BLaER1 (cell line): ENCODE measurements at regions not wholly inside any gene's neighbourhood (a gene's known extent, or its start where the extent isn't known, plus 50 kb on each side); places are given as distances from the start of the nearest gene placed in this dataset.
"Not testable (repeated sequence)": the region's sequence is repeated elsewhere in the genome, so short reads cannot be mapped to it uniquely, and the experiment has no call there.

Experiments used
- H3K27ac ChIP-seq: shearing (Covaris generic); formaldehyde crosslinking; 2 replicates; pipeline ENCODE4 v1.8.1; 2022
- H3K27me3 ChIP-seq: shearing (Covaris generic); formaldehyde crosslinking; 2 replicates; pipeline ENCODE4 v1.8.1; 2022
- H3K36me3 ChIP-seq: shearing (Covaris generic); formaldehyde crosslinking; 2 replicates; pipeline ENCODE4 v1.8.1; 2022
- H3K4me1 ChIP-seq: shearing (Covaris generic); formaldehyde crosslinking; 2 replicates; pipeline ENCODE4 v1.8.1; 2022
- H3K4me2 ChIP-seq: shearing (Covaris generic); formaldehyde crosslinking; 2 replicates; pipeline ENCODE4 v1.8.1; 2022
- H3K4me3 ChIP-seq: shearing (Covaris generic); formaldehyde crosslinking; 2 replicates; pipeline ENCODE4 v1.8.1; 2022
- H3K9ac ChIP-seq: shearing (Covaris generic); formaldehyde crosslinking; 2 replicates; pipeline ENCODE4 v1.8.1; 2022
- H3K9me3 ChIP-seq: shearing (Covaris generic); formaldehyde crosslinking; 2 replicates; pipeline ENCODE4 v1.8.1; 2022
- H4K20me1 ChIP-seq: shearing (Covaris generic); formaldehyde crosslinking; 2 replicates; pipeline ENCODE4 v1.8.1; 2022
- Cebpa-rat ChIP-seq: shearing (Covaris generic); IDR thresholded peaks from 2 replicates; pipeline ENCODE4 v1.8.1; 2022

GRCh38 chr14:92248696-92249095 lies 74.3 kb upstream of the SLC24A4 start:
- H3K4me1 ChIP-seq = no peaks in the 10 kb centered on the region
- no peak for TF ChIP-seq Cebpa-rat
- no peak overlapping the region for H3K4me3 ChIP-seq
- H3K4me2 ChIP-seq = no peak overlapping the region
- no peaks in the 10 kb centered on the region for H4K20me1 ChIP-seq
- peaks cover 36% of the 10 kb centered on the region for H3K9me3 ChIP-seq
- H3K36me3 ChIP-seq = no peaks in the 10 kb centered on the region
- H3K9ac ChIP-seq = no peak overlapping the region
- H3K27ac ChIP-seq = no peak overlapping the region
- no peaks in the 10 kb centered on the region for H3K27me3 ChIP-seq

GRCh38 chr14:92250366-92250765 lies 72.6 kb upstream of the SLC24A4 start:
- H3K4me2 ChIP-seq, H3K36me3 ChIP-seq, H3K9ac ChIP-seq, H3K27me3 ChIP-seq, H3K4me3 ChIP-seq, H4K20me1 ChIP-seq, H3K27ac ChIP-seq, H3K4me1 ChIP-seq: not testable (repeated sequence)
- peaks cover 20% of the 10 kb centered on the region for H3K9me3 ChIP-seq

GRCh38 chr14:92252323-92252722 lies 70.6 kb upstream of the SLC24A4 start:
- Histone ChIP-seq H3K9ac (no peak overlapping the region), H3K27me3 (no peaks in the 10 kb centered on the region), H4K20me1 (no peaks in the 10 kb centered on the region), H3K36me3 (no peaks in the 10 kb centered on the region), H3K27ac (no peak overlapping the region), H3K4me2 (no peak overlapping the region), H3K9me3 (0 out of 2 replicates have a peak, but pooled peaks cover under 1% of the 10 kb centered on the region), H3K4me3 (no peak overlapping the region), H3K4me1 (no peaks in the 10 kb centered on the region)
- no peak for TF ChIP-seq Cebpa-rat

GRCh38 chr14:92253381-92253894 lies 69.5 kb upstream of the SLC24A4 start:
- H3K27me3 ChIP-seq = no peaks in the 10 kb centered on the region

GRCh38 chr14:92254786-92255185 lies 68.2 kb upstream of the SLC24A4 start:
- Histone ChIP-seq H3K9me3 (no peaks in the 10 kb centered on the region), H4K20me1 (no peaks in the 10 kb centered on the region), H3K4me1 (no peaks in the 10 kb centered on the region), H3K36me3 (no peaks in the 10 kb centered on the region), H3K4me2 (no peak overlapping the region), H3K27ac (no peak overlapping the region), H3K4me3 (no peak overlapping the region), H3K27me3 (no peaks in the 10 kb centered on the region), H3K9ac (no peak overlapping the region)
- TF ChIP-seq Cebpa-rat = no peak

More at GRCh38 chr14:92253381-92253894, 69.5 kb upstream of the SLC24A4 start:
- Histone ChIP-seq H3K4me1 (no peaks in the 10 kb centered on the region), H3K36me3 (no peaks in the 10 kb centered on the region), H4K20me1 (no peaks in the 10 kb centered on the region), H3K4me3 (no peak overlapping the region), H3K9ac (no peak overlapping the region), H3K27ac (no peak overlapping the region), H3K4me2 (no peak overlapping the region), H3K9me3 (no peaks in the 10 kb centered on the region)
- no peak for TF ChIP-seq Cebpa-rat

GRCh38 chr14:92258934-92259333 lies 64.0 kb upstream of the SLC24A4 start:
- H3K36me3 ChIP-seq = no peaks in the 10 kb centered on the region
- H3K27me3 ChIP-seq = no peaks in the 10 kb centered on the region
- TF ChIP-seq Cebpa-rat = no peak
- H3K4me2 ChIP-seq = no peak overlapping the region
- H3K27ac ChIP-seq = no peak overlapping the region
- H4K20me1 ChIP-seq = no peaks in the 10 kb centered on the region
- peaks cover 6% of the 10 kb centered on the region; the same call in 1 of the 2 replicates for H3K4me1 ChIP-seq
- no peaks in the 10 kb centered on the region for H3K9me3 ChIP-seq
- H3K9ac ChIP-seq = no peak overlapping the region
- no peak overlapping the region for H3K4me3 ChIP-seq

GRCh38 chr14:92259613-92260357 lies 63.2 kb upstream of the SLC24A4 start:
- no peak overlapping the region for H3K4me3 ChIP-seq
- H3K9me3 ChIP-seq = no peaks in the 10 kb centered on the region
- H3K36me3 ChIP-seq = no peaks in the 10 kb centered on the region
- no peak for TF ChIP-seq Cebpa-rat
- H3K9ac ChIP-seq = no peak overlapping the region
- no peak overlapping the region for H3K27ac ChIP-seq
- H4K20me1 ChIP-seq = no peaks in the 10 kb centered on the region
- H3K4me1 ChIP-seq = peaks cover 6% of the 10 kb centered on the region; the same call in 1 of the 2 replicates
- no peaks in the 10 kb centered on the region for H3K27me3 ChIP-seq
- no peak overlapping the region for H3K4me2 ChIP-seq

GRCh38 chr14:92263681-92264080 lies 59.3 kb upstream of the SLC24A4 start:
- Histone ChIP-seq H3K36me3 (no peaks in the 10 kb centered on the region), H3K27me3 (no peaks in the 10 kb centered on the region), H3K4me1 (peaks cover 6% of the 10 kb centered on the region; the same call in 1 of the 2 replicates), H3K27ac (no peak overlapping the region), H3K4me2 (no peak overlapping the region), H3K9ac (no peak overlapping the region), H3K9me3 (no peaks in the 10 kb centered on the region), H4K20me1 (no peaks in the 10 kb centered on the region), H3K4me3 (no peak overlapping the region)
- no peak for TF ChIP-seq Cebpa-rat

- peaks cover 6% of the 10 kb centered on the region; the same call in 1 of the 2 replicates for H3K4me1 ChIP-seq
- no peaks in the 10 kb centered on the region for H4K20me1 ChIP-seq
- no peak overlapping the region for H3K4me2 ChIP-seq
- H3K9me3 ChIP-seq = no peaks in the 10 kb centered on the region
- H3K36me3 ChIP-seq = no peaks in the 10 kb centered on the region
- H3K27me3 ChIP-seq = no peaks in the 10 kb centered on the region
- no peak for TF ChIP-seq Cebpa-rat
- no peak overlapping the region for H3K4me3 ChIP-seq
- no peak overlapping the region for H3K9ac ChIP-seq
- H3K27ac ChIP-seq = no peak overlapping the region
Observed at GRCh38 chr14:92264195-92264594, 58.8 kb upstream of the SLC24A4 start.

- Histone ChIP-seq H4K20me1 (no peaks in the 10 kb centered on the region), H3K4me1 (no peaks in the 10 kb centered on the region), H3K36me3 (no peaks in the 10 kb centered on the region), H3K4me3 (no peak overlapping the region), H3K9ac (no peak overlapping the region), H3K27me3 (no peaks in the 10 kb centered on the region), H3K9me3 (no peaks in the 10 kb centered on the region), H3K27ac (no peak overlapping the region), H3K4me2 (no peak overlapping the region)
- TF ChIP-seq Cebpa-rat = no peak
Observed at GRCh38 chr14:92266216-92266615, 56.7 kb upstream of the SLC24A4 start.
